Left lung (tissue), 4 donors: ENCODE measurements at regions not wholly inside any gene's neighbourhood (a gene's known extent, or its start where the extent isn't known, plus 50 kb on each side); places are given as distances from the start of the nearest gene placed in this dataset.

ENCODE experiments used
- ATAC-seq: fragments of 200-7000 bp; cut with Tn5 transposase; one replicate; pipeline ENCODE4 v1.9.1; 2020; ENCODE audit warnings: moderate library complexity
- DNase-seq, 4 donors: peaks; one replicate each; pipeline ENCODE4 v3.0.0-alpha.2; 2013 to 2020
- H3K27ac ChIP-seq, 2 donors: fragments of 200-600 bp; sonication (generic) in 1 of 2; one replicate each; pipeline versions ENCODE4 v1.5.0 to v1.8.0; 2020 to 2021
- H3K27me3 ChIP-seq, 2 donors: fragments of 200-600 bp; sonication (generic) in 1 of 2; one replicate each; pipeline versions ENCODE4 v1.5.0 to v1.8.0; 2020 to 2021
- H3K36me3 ChIP-seq, 2 donors: fragments of 200-600 bp; sonication (generic) in 1 of 2; one replicate each; pipeline versions ENCODE4 v1.5.0 to v1.8.0; 2020 to 2021
- H3K4me1 ChIP-seq, 2 donors: fragments of 200-600 bp; one replicate each; pipeline ENCODE4 v1.8.0; 2021
- H3K4me3 ChIP-seq, 2 donors: fragments of 200-600 bp; sonication (generic) in 1 of 2; one replicate each; pipeline versions ENCODE4 v1.5.0 to v1.8.0; 2020 to 2021; ENCODE audit warnings: mild to moderate bottlenecking in 1 of 2
- H3K9me3 ChIP-seq, 2 donors: fragments of 200-600 bp; sonication (generic) in 1 of 2; one replicate each; pipeline versions ENCODE4 v1.5.0 to v1.8.0; 2020 to 2021
- CTCF ChIP-seq, 2 donors: fragments of 200-600 bp; sonication (generic) in 1 of 2; IDR thresholded peaks; one replicate each; pipeline versions ENCODE4 v1.5.0 to v1.8.0; 2021; ENCODE audit warnings: antibody characterized with exemption in 2 of 2
- intact Hi-C, 2 donors: fragments of 100-400 bp; cut with DNase I; formaldehyde crosslinking; loops; one replicate each; pipeline versions ENCODE4 v1.11.2 to v1.14.2; 2022
- donor health status: DM: no; HTN: yes; CAD: no.
- donor health status: DM: no; HTN: no; CAD: no.

- ATAC-seq = no peak
Observed at GRCh38 chr9:88807426-88807825, 183.8 kb upstream of the S1PR3 start.

GRCh38 chr9:88808019-88808656, 183.1 kb upstream of the S1PR3 start:
- TF ChIP-seq CTCF (IDR thresholded peaks at IDR 0.05) = no peak
- H3K4me3 ChIP-seq = no peak overlapping the region
- ATAC-seq (no peak), DNase-seq (no peak)
- intact Hi-C loops = no loop called here
- H3K36me3 ChIP-seq = no peaks in the 10 kb centered on the region
- no peak overlapping the region for H3K27ac ChIP-seq
- peaks cover 0 to 1% of the 10 kb centered on the region in 2 donors for H3K27me3 ChIP-seq
- no peaks in the 10 kb centered on the region for H3K4me1 ChIP-seq
- no peaks in the 10 kb centered on the region for H3K9me3 ChIP-seq

More at GRCh38 chr9:88807426-88807825, 183.8 kb upstream of the S1PR3 start:
- Histone ChIP-seq H3K4me3 (no peak overlapping the region), H3K4me1 (no peaks in the 10 kb centered on the region), H3K36me3 (no peaks in the 10 kb centered on the region), H3K9me3 (no peaks in the 10 kb centered on the region), H3K27ac (no peak overlapping the region), H3K27me3 (peaks cover 0 to 7% of the 10 kb centered on the region in 2 donors)
- intact Hi-C loops = no loop called here
- no peak for DNase-seq
- TF ChIP-seq CTCF (IDR thresholded peaks at IDR 0.05) = no peak

- no peak overlapping the region for H3K4me3 ChIP-seq
- H3K4me1 ChIP-seq = no peaks in the 10 kb centered on the region
- DNase-seq = peak in 1 of 4 donors; percentile 42
- H3K9me3 ChIP-seq = no peaks in the 10 kb centered on the region
- no peak for ATAC-seq
- no peaks in the 10 kb centered on the region for H3K36me3 ChIP-seq
- peaks cover 0 to 5% of the 10 kb centered on the region in 2 donors for H3K27me3 ChIP-seq
- intact Hi-C loops = no loop called here
- TF ChIP-seq CTCF (IDR thresholded peaks at IDR 0.05) = no peak
- no peak overlapping the region for H3K27ac ChIP-seq
Observed at GRCh38 chr9:88808761-88809354, 182.4 kb upstream of the S1PR3 start.

- no peak overlapping the region for H3K4me3 ChIP-seq
- no peaks in the 10 kb centered on the region for H3K9me3 ChIP-seq
- intact Hi-C loops = no loop called here
- peak in 2 of 4 donors; percentile 84 to 93 for DNase-seq
- no peak for ATAC-seq
- TF ChIP-seq CTCF (IDR thresholded peaks at IDR 0.05) = no peak
- H3K4me1 ChIP-seq = no peaks in the 10 kb centered on the region
- H3K27ac ChIP-seq = no peak overlapping the region
- peaks cover 0 to 6% of the 10 kb centered on the region in 2 donors for H3K27me3 ChIP-seq
- no peaks in the 10 kb centered on the region for H3K36me3 ChIP-seq
Observed at GRCh38 chr9:88809355-88810161, 181.7 kb upstream of the S1PR3 start.

- TF ChIP-seq CTCF (IDR thresholded peaks at IDR 0.05) = no peak
- DNase-seq (no peak), ATAC-seq (no peak)
- H3K4me1 ChIP-seq = no peaks in the 10 kb centered on the region
- H3K4me3 ChIP-seq = no peak overlapping the region
- intact Hi-C loops = no loop called here
- no peak overlapping the region for H3K27ac ChIP-seq
- peaks cover 0 to 19% of the 10 kb centered on the region in 2 donors for H3K27me3 ChIP-seq
- H3K36me3 ChIP-seq = no peaks in the 10 kb centered on the region
- no peaks in the 10 kb centered on the region for H3K9me3 ChIP-seq
Observed at GRCh38 chr9:88810826-88811225, 180.4 kb upstream of the S1PR3 start.
